ENCODE measurements at regions not wholly inside any gene's neighbourhood (a gene's known extent, or its start where the extent isn't known, plus 50 kb on each side); places are given as distances from the start of the nearest gene placed in this dataset.

- H3K4me3 ChIP-seq (ENCODE audit: low read length), result no peak overlapping the region
- TF ChIP-seq, protein P1, sequence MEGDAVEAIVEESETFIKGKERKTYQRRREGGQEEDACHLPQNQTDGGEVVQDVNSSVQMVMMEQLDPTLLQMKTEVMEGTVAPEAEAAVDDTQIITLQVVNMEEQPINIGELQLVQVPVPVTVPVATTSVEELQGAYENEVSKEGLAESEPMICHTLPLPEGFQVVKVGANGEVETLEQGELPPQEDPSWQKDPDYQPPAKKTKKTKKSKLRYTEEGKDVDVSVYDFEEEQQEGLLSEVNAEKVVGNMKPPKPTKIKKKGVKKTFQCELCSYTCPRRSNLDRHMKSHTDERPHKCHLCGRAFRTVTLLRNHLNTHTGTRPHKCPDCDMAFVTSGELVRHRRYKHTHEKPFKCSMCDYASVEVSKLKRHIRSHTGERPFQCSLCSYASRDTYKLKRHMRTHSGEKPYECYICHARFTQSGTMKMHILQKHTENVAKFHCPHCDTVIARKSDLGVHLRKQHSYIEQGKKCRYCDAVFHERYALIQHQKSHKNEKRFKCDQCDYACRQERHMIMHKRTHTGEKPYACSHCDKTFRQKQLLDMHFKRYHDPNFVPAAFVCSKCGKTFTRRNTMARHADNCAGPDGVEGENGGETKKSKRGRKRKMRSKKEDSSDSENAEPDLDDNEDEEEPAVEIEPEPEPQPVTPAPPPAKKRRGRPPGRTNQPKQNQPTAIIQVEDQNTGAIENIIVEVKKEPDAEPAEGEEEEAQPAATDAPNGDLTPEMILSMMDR (IDR thresholded peaks at IDR 0.05; ENCODE audit: low read depth, low read length, poor library complexity, severe bottlenecking), result no peak
- TF ChIP-seq EZH2phosphoT487 (IDR thresholded peaks at IDR 0.05; ENCODE audit: borderline replicate concordance, low read length), result no peak
Measured at GRCh38 chr15:94921936-94922335, 690.6 kb downstream of the MCTP2 start.

DNA sequence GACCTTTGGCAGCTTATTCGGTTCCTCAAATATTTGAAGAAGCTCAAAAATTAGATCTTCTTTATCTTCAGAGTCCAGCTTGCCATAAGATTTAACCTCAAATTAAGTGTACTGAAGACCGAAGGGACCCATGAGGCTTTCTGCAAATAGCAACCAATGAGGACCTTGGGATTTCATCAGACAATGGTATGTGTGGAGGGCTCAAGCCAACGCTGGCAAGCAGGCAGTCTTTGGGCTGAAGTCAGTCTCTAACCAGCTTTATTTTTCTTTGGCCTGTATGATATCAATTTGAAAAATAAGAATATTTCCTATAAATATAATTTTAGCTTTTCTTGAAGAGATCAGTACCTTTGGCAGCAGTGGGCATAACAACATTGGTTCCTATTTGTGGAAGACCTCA, 692.7 kb downstream of the MCTP2 start:
- TF ChIP-seq, protein P1 (IDR thresholded peaks at IDR 0.05; ENCODE audit: low read depth, low read length, poor library complexity, severe bottlenecking), result no peak
- TF ChIP-seq EZH2phosphoT487 (IDR thresholded peaks at IDR 0.05; ENCODE audit: borderline replicate concordance, low read length), result no peak
- no peaks in the 10 kb centered on the region for H3K9me3 ChIP-seq (ENCODE audit: control insufficient read depth, insufficient read depth, low read length)
- H3K27me3 ChIP-seq (ENCODE audit: control insufficient read depth, low read length), result no peaks in the 10 kb centered on the region

More at GRCh38 chr15:94921936-94922335, 690.6 kb downstream of the MCTP2 start:
- Histone ChIP-seq H4K20me1 (ENCODE audit: control insufficient read depth, insufficient read depth, low read depth, low read length) (no peaks in the 10 kb centered on the region), H3K27ac (ENCODE audit: low read depth, low read length) (no peak overlapping the region), H3K79me2 (ENCODE audit: control insufficient read depth, low read length) (no peaks in the 10 kb centered on the region), H3F3A (ENCODE audit: control insufficient read depth, insufficient read depth) (no peaks in the 10 kb centered on the region), H3K9me3 (ENCODE audit: control insufficient read depth, insufficient read depth, low read length) (no peaks in the 10 kb centered on the region), H3K9me2 (replicated peaks; ENCODE audit: control insufficient read depth, low read length) (no peaks in the 10 kb centered on the region), H3K4me1 (ENCODE audit: control insufficient read depth, low read length) (no peaks in the 10 kb centered on the region), H3K36me3 (ENCODE audit: control insufficient read depth, low read length) (no peaks in the 10 kb centered on the region), H3K27me3 (ENCODE audit: control insufficient read depth, low read length) (no peaks in the 10 kb centered on the region), H3K4me2 (ENCODE audit: low read length) (no peak overlapping the region)

DNA sequence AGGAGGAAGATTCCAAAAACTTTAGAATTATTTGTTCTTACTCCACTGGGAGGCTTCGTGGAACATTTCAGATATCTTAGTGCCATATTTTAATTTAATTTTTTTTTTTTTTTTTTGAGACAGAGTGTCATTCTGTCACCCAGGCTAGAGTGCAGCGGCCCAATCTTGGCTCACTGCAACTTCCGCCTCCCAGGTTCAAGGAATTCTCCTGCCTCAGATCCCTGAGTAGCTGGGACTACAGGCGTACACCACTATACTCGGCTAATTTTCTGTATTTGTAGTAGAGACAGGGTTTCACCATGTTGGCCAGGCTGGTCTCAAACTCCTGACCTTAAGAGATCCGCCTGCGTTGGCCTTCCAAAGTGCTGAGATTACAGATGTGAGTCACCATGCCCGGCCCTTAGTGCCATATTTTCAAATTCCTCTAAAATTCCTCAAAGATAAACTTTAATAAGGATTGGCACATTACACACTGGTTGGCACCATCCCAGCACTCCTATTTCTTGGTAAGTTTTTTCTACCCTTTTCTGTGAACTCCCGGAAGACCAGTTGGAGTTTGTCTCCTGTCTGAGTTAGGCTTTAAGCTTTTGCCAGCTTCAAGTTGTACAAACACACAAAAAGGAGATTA, 693.7 kb downstream of the MCTP2 start:
- no peaks in the 10 kb centered on the region for H4K20me1 ChIP-seq (ENCODE audit: control insufficient read depth, insufficient read depth, low read depth, low read length)
- H3K79me2 ChIP-seq (ENCODE audit: control insufficient read depth, low read length), result no peaks in the 10 kb centered on the region
- H3K4me2 ChIP-seq (ENCODE audit: low read length), result no peak overlapping the region
- no peaks in the 10 kb centered on the region for H3K9me3 ChIP-seq (ENCODE audit: control insufficient read depth, insufficient read depth, low read length)
- H3F3A ChIP-seq (ENCODE audit: control insufficient read depth, insufficient read depth), result no peaks in the 10 kb centered on the region
- H3K36me3 ChIP-seq (ENCODE audit: control insufficient read depth, low read length), result no peaks in the 10 kb centered on the region
- H3K27ac ChIP-seq (ENCODE audit: low read depth, low read length), result no peak overlapping the region
- H3K9me2 ChIP-seq (replicated peaks; ENCODE audit: control insufficient read depth, low read length), result no peaks in the 10 kb centered on the region
- H3K4me1 ChIP-seq (ENCODE audit: control insufficient read depth, low read length), result no peaks in the 10 kb centered on the region
- TF ChIP-seq, protein P1 (IDR thresholded peaks at IDR 0.05; ENCODE audit: low read depth, low read length, poor library complexity, severe bottlenecking), result no peak
- TF ChIP-seq EZH2phosphoT487 (IDR thresholded peaks at IDR 0.05; ENCODE audit: borderline replicate concordance, low read length), result no peak
- H3K27me3 ChIP-seq (ENCODE audit: control insufficient read depth, low read length), result no peaks in the 10 kb centered on the region
- no peak overlapping the region for H3K4me3 ChIP-seq (ENCODE audit: low read length)

More for the DNA sequence above, 692.7 kb downstream of the MCTP2 start:
- H3K27ac ChIP-seq (ENCODE audit: low read depth, low read length), result no peak overlapping the region
- no peaks in the 10 kb centered on the region for H3K9me2 ChIP-seq (replicated peaks; ENCODE audit: control insufficient read depth, low read length)
- no peaks in the 10 kb centered on the region for H3K4me1 ChIP-seq (ENCODE audit: control insufficient read depth, low read length)
- H3F3A ChIP-seq (ENCODE audit: control insufficient read depth, insufficient read depth), result no peaks in the 10 kb centered on the region
- no peaks in the 10 kb centered on the region for H3K36me3 ChIP-seq (ENCODE audit: control insufficient read depth, low read length)
- H3K79me2 ChIP-seq (ENCODE audit: control insufficient read depth, low read length), result no peaks in the 10 kb centered on the region
- H3K4me3 ChIP-seq (ENCODE audit: low read length), result no peak overlapping the region
- H3K4me2 ChIP-seq (ENCODE audit: low read length), result no peak overlapping the region
- no peaks in the 10 kb centered on the region for H4K20me1 ChIP-seq (ENCODE audit: control insufficient read depth, insufficient read depth, low read depth, low read length)

All from DOHH2 (cell line).